Activated CD4-positive, alpha-beta T cell treated with anti-CD3 and anti-CD28 coated beads, Interleukin-2, amount 50 U/mL, for 48 hours (primary cell): ENCODE measurements at regions not wholly inside any gene's neighbourhood (a gene's known extent, or its start where the extent isn't known, plus 50 kb on each side); places are given as distances from the start of the nearest gene placed in this dataset.

Experiments
- DNase-seq, 2 experiments: peaks; one replicate each; pipeline ENCODE4 v3.0.0-alpha.2; 2020

DNA sequence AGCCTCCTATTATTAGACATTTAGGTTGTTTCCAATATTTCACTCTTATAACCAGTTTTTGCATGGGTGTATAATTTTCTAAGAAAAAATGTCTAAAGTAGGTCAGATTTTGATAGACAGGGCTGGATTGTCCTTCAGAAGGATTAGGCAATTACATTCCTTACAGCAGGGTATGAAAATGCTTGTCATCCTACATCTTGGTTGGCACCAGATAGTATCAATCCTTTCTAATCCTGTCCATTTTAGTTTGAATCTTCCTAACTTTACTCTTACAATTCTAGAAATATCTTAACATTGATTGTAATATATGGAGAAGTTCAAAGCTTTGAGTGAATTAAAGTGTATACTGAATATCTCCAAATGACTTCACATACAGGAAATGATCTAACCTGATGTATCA, 63.0 kb upstream of the ZBED5 start:
- no peak for DNase-seq

DNA sequence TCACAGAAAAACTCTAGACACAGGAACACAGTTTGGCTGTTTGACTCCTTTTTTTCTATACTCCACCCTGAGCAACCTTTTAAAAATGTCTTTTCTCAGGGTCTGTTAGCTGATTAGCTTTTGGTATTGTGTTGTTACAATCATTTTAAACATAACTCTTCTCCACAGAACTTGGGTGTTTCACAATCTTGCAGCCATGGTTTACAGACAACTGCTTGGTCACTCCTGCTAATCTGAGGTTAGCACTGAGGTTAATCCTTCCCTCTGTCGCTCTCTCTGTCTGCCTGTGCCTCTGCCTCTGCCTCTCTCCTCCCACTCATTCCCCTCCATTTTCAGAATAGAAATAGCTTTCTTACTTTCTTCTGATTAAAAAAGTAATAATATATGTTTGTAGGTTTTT, 62.4 kb upstream of the ZBED5 start:
- DNase-seq = no peak

DNA sequence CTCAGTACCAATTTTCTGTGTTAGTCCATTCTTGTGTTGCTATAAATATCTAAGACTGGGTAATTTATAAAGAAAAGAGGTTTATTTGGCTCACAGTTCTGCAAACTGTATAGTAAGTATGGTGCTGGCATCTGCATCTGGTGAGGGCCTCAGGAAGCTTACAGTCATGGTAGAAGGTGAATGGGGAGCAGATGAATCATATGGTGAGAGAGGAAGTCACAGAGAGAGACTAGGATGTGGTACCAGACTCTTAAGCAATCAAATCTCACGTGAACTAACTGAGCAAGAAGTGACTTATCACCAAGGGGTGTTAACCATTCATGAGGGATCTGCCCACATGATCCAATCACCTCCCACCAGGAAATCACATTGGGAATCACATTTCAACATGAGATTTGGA, 60.8 kb upstream of the ZBED5 start:
- DNase-seq = no peak

DNA sequence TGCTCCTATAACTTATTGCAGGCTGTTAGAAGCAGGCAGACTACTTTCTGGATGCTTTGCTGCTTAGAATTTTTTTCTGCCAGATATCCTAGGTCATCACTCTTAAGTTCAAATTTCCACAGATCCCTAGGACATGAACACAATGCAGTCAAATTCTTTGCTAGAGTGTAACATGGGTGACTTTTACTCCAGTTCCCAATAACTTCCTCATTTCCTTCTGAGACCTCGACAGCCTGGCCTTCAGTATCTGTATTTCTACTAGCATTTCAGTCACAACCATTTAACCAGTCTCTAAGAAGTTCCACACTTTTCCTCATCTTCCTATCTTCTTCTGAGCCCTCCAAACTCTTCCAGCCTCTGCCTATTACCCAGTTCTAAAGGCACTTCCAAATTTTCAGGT, 60.4 kb upstream of the ZBED5 start:
- DNase-seq = no peak

DNA sequence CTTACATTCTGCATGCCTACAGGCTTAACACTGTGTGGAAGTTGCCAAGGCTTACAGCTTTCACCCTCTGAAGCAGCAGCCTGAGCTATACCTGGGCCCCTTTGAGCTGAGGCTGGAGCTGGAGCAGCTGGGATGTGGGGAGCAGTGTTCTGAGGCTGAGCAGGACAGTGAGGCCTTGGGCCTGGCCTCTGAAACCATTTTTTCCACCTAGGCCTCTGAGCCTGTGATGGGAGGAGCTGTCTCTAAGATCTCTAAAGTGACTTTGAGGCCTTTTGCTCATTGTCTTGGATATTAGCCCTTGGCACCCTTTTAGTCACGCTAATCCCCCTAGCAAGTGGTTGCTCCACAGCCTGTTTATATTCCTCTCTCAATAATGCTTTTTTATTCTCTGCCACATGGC, 59.9 kb upstream of the ZBED5 start:
- no peak for DNase-seq

DNA sequence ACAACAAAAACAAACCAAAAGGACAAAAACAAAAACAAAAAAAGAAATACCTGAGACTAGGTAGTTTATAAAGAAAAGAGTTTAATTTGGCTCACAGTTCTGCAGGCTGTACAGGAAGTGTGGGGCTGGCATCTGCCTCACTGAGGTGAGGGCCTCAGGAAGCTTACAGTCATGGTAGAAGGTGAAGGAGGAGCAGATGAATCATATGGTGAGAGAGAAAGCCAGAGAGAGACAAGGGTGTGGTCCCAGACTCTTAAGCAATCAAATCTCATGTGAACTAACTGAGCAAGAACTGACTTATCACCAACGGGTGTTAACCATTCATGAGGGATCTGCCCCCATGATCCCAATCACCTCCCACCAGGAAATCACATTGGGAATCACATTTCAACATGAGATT, 58.8 kb upstream of the ZBED5 start:
- no peak for DNase-seq

DNA sequence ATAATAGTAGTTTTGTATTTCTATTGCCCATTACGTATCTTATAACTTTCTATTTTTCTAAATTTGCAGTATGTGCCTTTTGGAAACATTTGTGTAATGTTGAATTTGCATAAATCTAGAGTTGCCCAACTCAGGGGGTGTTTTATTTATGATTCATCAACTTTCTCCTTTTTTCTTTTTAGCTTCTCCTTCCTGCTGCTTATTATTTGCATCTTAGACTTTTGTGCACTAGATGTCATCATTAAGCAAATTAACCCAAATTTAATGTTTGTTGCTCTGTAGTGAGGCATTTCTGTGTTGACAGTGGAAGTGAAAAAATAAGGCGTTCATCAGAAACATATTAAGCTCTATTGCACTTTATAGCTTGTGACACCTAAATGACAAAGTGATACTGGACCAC, 56.2 kb upstream of the ZBED5 start:
- DNase-seq = no peak

DNA sequence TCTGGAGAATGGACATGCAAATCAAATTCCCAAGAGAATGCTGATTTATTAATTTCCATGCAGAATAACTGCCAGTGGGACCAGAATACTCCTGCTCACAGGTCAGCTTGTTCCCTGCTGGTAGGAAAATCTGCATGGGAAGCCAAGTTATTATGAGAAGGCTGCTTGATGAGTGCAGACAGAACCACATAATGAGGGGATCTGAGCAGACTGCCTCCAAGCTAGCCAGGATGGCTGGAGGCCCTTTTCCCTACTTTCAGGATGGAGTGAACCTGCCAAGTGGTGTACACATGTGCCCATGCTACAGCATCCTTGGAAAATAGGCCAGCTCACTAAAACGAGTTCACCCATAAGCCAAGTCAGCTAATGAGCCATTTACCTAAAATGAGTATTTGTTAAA, 55.2 kb upstream of the ZBED5 start:
- no peak for DNase-seq

DNA sequence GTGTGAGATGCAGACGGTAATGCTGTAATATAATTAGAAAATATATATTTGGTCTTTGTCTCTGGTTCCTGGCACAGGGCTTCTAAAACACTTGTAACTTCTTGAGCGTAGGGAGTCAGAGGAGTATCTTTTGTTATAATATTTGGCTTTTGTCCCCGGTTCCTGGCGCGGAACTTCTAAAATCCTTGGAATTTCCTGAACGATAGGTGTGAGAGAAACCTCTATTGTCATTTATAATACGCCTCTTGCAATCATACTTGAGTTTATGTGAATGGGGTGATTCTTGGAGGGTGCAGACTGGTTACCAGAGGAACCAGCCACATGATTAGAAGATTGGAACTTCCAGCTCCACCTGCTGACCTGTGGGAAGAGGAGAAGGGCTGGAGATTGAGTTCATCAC, 54.1 kb upstream of the ZBED5 start:
- DNase-seq = no peak

DNA sequence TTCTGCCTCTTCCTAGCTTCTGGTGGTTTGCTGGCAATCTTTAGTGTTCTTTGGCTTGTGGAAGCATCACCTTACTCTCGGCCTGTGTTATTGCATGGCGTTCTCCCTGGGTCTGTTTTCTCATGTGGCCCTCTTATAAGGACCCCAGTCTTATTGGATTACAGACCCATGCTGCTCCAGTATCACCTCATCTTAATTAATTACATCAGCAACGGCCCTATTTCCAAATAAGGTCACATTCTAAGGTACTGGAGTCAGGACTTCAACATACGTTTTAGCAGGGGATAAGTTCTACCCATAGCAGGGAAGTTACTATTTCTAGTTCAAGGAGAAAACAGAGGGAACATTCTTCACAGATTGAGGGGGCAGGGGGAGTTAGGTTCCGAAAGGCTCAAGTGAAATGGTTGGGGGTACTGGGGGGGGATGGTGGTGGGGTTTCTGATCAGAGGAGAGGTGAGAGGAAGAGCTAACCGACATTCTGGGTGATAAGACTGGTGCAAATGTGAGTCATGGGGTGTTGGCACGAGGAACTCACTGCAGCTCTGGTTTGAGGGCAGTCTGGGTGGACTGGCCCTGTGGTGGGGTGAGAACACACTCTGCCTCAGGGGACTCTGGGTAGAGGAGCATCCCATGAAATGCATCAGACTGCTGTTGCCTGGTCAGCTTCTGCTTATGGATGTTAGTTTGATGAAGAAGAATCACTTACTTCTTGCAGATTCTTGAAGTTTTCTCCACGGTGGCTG, 51.5 kb upstream of the ZBED5 start:
- DNase-seq = no peak

DNA sequence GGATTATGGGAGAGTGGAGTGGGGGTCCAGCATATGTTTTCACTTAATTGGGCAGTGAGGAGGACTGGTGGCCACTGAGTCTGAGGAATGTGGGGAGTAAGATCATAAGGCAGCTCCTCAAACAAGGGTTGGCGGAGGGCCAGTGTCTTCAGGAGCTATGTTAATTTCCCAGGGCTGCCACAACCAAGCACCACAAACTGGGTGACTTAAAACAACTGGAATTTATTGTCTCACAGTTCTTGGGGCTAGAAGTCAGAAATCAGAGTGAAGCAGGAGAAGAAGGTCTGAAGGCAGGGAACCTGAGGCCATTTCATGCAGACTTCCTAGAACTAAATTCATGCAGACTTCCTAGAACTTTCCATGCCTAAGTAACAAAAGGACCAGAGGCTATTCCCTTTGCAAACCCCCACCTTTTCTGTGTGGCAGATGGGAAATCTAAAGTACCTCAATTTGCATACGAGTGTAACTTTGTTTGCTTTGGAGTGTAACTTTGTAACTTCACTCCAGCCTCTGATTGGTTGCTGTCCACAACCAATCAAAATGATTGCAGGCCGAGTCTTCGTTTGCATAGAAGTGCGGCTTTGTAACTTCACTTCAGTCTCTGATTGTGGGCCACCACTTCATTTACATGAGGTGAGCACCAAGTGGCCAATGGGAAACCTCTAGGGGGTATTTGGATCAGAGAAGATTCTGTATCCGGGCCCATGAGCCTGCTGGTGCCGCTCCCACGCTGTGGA, 50.5 kb upstream of the ZBED5 start:
- DNase-seq = no peak
